Activated CD4-positive, alpha-beta T cell treated with anti-CD3 and anti-CD28 coated beads for 1 hour (primary cell): ENCODE measurements at regions not wholly inside any gene's neighbourhood (a gene's known extent, or its start where the extent isn't known, plus 50 kb on each side); places are given as distances from the start of the nearest gene placed in this dataset.
A peak's percentile ranks its signal among the peaks of the same experiment; 100 is the strongest.
"Not testable (repeated sequence)": the region's sequence is repeated elsewhere in the genome, so short reads cannot be mapped to it uniquely, and the experiment has no call there.

Experiments
- DNase-seq: peaks from one replicate; pipeline ENCODE4 v3.0.0-alpha.2; 2020

DNA sequence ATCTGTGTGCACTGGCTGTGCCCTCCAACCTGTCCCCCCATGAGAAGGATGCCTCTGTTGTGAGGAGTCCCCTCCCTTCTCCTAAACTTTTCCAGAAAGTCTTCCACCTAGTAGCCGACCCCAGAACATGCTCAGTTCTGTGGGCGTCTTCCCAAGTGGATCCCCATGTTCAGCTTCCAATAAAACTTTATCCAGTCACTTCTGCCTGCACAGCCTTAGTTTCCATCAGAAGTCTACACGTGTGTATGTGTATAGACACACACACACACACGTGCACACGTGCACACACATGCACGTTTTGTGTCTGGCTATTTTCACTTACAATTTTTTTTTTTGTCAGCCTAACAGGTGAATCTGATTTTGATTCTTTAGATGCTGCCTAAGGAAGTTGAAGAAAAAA lies 115.1 kb downstream of the RTP5 start:
- no peak for DNase-seq

- peak; percentile 58 for DNase-seq
Measured at GRCh38 chr2:241985161-241985985, 115.8 kb downstream of the RTP5 start.

GRCh38 chr2:241985986-241986329 lies 116.4 kb downstream of the RTP5 start:
- no peak for DNase-seq

GRCh38 chr2:241986836-241987641 lies 117.5 kb downstream of the RTP5 start:
- no peak for DNase-seq

GRCh38 chr2:241987726-241988125 lies 118.2 kb downstream of the RTP5 start:
- no peak for DNase-seq

DNA sequence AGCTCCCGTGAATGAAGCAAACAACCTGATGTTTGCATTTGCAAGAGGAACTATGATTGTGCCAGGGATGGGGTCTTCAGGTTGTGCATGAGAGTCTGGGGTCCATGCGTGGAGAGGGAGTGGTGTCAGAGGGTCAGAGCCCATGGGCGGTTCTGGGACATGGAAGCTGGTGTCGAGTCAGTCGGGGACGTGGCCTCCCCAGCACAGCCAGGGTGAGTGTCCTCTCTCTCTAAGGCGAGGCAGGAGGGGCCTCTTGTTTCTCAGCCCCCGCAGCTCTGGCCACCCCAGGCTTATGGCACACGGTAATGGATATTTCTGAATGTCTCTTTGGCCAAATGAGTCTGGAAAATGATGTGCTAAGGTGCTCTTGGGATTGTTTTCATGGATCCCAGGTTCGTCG lies 118.6 kb downstream of the RTP5 start:
- DNase-seq, result no peak

GRCh38 chr2:241989074-241989473 lies 119.5 kb downstream of the RTP5 start:
- DNase-seq, result no peak

DNA sequence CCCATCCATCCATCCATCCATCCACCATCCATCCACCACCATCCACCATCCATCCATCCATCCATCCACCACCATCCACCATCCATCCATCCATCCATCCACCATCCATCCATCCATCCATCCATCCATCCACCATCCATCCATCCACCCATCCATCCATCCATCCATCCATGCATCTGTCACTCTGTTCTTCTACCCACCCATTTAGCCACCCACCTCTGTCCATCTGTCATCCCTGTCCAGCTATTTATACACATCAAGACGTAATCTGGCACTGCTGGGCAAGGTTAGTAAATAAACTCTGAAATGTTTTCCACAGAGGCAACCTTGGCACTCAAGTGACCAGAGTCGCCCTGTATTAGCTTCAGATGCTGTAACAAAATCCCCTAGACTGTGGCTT lies 120.9 kb downstream of the RTP5 start:
- DNase-seq, result no peak

- DNase-seq, result no peak
Measured at GRCh38 chr2:241991299-241991698, 121.8 kb downstream of the RTP5 start.

- DNase-seq, result no peak
Measured at GRCh38 chr2:241992753-241993152, 123.2 kb downstream of the RTP5 start.

- no peak for DNase-seq
Measured at GRCh38 chr2:241993386-241994005, 124.0 kb downstream of the RTP5 start.

DNA sequence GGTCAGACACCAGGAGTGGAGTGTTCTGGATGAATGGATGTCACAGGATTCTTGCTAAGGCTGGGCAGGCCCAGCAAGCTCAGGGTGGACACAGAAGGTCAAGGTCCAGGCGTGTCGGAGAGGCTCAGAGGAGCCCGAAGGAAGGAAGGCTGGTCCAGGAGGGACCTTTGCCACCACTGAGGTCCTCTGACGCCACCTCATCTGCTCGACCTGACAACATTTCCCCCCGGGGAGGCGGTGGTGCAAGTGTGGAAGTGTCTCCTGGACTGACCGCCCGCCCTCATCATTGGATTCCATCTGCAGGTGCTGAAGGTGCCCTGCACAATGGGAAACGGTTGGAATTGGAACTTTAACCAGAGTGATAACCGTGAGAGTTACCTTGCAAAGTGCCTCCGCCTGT lies 124.6 kb downstream of the RTP5 start:
- DNase-seq, result no peak

GRCh38 chr2:241994556-241995213 lies 125.2 kb downstream of the RTP5 start:
- DNase-seq, result no peak

GRCh38 chr2:241996100-241996499 lies 126.6 kb downstream of the RTP5 start:
- no peak for DNase-seq

GRCh38 chr2:241997017-241997416 lies 127.5 kb downstream of the RTP5 start:
- DNase-seq, result no peak

DNA sequence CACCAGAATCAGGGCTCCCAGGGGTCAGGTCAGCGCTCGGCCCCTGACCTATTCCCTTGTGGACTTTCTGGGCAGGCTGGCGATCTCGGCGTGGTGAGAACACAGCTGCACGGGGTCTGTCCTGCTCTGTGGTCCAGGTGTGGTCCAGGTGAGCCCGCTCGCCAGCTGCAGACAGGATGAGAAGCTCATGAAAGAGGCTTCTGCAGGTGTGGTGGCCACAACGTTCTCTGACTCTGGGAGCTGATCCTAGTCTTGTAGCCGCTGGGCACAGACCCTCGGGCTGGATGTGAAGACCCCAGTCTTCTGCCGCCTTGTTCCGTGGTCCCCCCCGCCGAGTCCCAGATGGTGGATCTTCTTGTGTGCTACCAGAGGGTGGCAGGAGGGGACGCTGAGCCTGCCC lies 129.7 kb downstream of the RTP5 start:
- DNase-seq, result no peak

GRCh38 chr2:242001853-242002252 lies 132.3 kb downstream of the RTP5 start:
- DNase-seq, result no peak

DNA sequence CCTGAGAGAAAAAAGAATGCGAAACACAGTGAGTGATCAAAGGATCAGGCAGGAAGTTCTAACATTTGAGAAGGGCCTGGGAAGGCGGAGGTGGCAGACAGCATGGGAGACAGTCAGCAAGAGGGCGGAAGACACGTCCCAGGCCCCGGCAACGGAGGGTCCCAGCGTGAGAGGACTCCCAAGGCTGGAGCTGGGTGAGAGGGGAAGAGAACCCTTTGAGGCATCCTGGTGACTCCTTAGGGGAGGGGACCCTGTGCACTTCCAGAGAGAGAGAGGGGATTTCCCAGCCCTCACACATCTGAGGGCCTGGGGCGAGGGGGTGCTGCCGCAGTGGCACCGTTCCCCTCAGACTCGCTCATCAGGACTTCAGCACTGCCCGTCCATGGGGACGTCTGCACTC lies 133.4 kb downstream of the RTP5 start:
- DNase-seq, result no peak

DNA sequence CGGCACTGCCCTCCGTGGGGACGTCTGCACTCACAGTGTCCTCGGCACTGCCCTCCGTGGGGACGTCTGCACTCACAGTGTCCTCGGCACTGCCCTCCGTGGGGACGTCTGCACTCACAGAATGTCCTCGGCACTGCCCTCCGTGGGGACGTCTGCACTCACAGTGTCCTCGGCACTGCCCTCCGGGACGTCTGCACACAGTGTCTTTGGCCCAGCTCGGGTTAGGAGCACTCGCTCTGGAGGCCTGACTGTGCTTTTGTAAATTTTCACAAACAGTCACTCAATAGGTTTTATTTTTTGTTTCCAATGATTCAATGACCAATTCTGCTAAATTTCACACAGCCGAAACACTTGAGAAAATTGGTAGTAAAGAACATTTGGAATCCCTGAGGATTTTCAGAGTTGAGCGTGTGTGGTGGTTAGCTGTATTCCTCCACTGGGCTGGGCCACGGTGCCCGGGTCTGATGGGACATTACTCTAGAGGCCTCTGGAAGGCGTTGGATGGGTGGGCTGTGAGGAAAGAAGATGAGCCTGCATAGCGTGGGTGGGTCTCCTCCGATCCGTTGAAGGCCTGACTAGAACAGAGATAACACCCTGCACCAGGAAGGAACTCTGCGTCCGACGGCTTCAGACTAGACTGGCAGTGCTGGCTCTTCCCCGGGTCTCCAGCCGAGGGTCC lies 134.8 kb downstream of the RTP5 start:
- no peak for DNase-seq

- no peak for DNase-seq
Measured at GRCh38 chr2:242004902-242005230, 135.3 kb downstream of the RTP5 start.

- not testable (repeated sequence) for DNase-seq
Measured at GRCh38 chr2:242006091-242006634, 136.6 kb downstream of the RTP5 start.

DNA sequence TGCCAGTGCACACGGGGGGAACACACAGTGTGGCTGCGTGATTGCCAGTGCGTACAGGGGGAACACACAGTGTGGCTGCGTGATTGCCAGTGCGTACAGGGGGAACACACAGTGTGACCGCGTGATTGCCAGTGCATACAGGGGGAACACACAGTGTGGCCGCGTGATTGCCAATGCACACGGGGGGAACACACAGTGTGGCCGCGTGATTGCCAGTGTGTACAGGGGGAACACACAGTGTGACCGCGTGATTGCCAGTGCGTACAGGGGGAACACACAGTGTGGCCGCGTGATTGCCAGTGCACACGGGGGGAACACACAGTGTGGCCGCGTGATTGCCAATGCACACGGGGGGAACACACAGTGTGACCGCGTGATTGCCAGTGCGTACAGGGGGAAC lies 139.4 kb downstream of the RTP5 start:
- not testable (repeated sequence) for DNase-seq

GRCh38 chr2:242009846-242010245 lies 140.3 kb downstream of the RTP5 start:
- not testable (repeated sequence) for DNase-seq
